Erythroblast (primary cell): ENCODE measurements at regions not wholly inside any gene's neighbourhood (a gene's known extent, or its start where the extent isn't known, plus 50 kb on each side); places are given as distances from the start of the nearest gene placed in this dataset.

ENCODE experiments used
- GATA1 ChIP-seq: IDR thresholded peaks from 2 replicates; pipeline ENCODE4 v1.6.1; 2011; ENCODE audit warnings: low read depth, mild to moderate bottlenecking, control low read depth, low read length, moderate library complexity
- POLR2A ChIP-seq: IDR thresholded peaks from 2 replicates; pipeline ENCODE4 v1.6.1; 2011; ENCODE audit warnings: mild to moderate bottlenecking, low read length

DNA sequence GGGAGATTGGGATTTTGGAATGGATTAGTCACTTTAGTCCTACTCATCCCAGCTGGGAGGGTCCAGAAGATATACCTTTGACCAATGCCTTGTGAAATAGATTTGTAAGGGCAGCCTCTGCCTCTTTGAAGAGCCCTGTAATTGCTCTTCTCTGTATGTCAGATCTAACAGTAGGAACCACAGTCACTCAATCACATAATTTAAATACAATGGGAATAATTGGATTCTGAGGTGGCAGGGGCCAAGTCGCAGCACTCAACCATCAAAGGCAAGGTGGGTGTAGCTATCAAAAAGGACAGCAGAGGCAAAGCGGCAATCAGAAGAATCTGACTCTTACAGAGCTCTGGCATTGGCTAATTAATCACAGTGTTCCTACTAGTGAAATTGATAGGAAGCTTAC, 650.9 kb upstream of the ANKRD30A start:
- no peak for TF ChIP-seq POLR2A
- no peak for TF ChIP-seq GATA1
